H1 (cell line): ENCODE measurements at regions not wholly inside any gene's neighbourhood (a gene's known extent, or its start where the extent isn't known, plus 50 kb on each side); places are given as distances from the start of the nearest gene placed in this dataset.
A peak's percentile ranks its signal among the peaks of the same experiment; 100 is the strongest.

Experiments
- CTCF ChIA-PET: fragments of 300-600 bp; sonication (Branson Sonifier 250); formaldehyde crosslinking; loops from one replicate; lab custom pipeline; 2021; ENCODE audit not compliant: partially characterized antibody; lab: Charles Lee
- POLR2A ChIA-PET: fragments of 300-600 bp; sonication (Branson Sonifier 250); formaldehyde crosslinking; loops from one replicate; lab custom pipeline; 2021; ENCODE audit warnings: inconsistent platforms; ENCODE audit not compliant: partially characterized antibody; lab: Charles Lee
- DNase-seq, 2 experiments: peaks; one replicate each; pipeline versions ENCODE4 v3.0.0 to v3.0.0-alpha.2; 2010 to 2022; ENCODE audit warnings: low spot score in 2 of 2, low read depth in 1 of 2, mixed read lengths in 1 of 2
- FAIRE-seq: peaks from 2 replicates; lab custom pipeline; 2011; peaks lifted over from hg19 to GRCh38; lab: Jason Lieb, UNC
- H2AFZ ChIP-seq: 2 replicates; pipeline ENCODE4 v1.8.1; 2012; ENCODE audit warnings: low read length, inconsistent platforms
- H2AK5ac ChIP-seq: 2 replicates; pipeline ENCODE4 v1.6.1; 2013; ENCODE audit warnings: low read depth, low read length
- H2BK120ac ChIP-seq: replicated peaks from 2 replicates; pipeline ENCODE3; 2013; ENCODE audit warnings: low read depth, low read length, inconsistent platforms
- H2BK12ac ChIP-seq: 2 replicates; pipeline ENCODE4 v1.6.1; 2013; ENCODE audit warnings: low read depth, low read length
- H2BK15ac ChIP-seq: 2 replicates; pipeline ENCODE4 v1.6.1; 2013; ENCODE audit warnings: low read length
- H2BK20ac ChIP-seq: 2 replicates; pipeline ENCODE4 v1.6.1; 2013; ENCODE audit warnings: low read length
- H2BK5ac ChIP-seq: 2 replicates; pipeline ENCODE4 v1.6.1; 2013; ENCODE audit warnings: low read depth, low read length
- H3K14ac ChIP-seq: 2 replicates; pipeline ENCODE4 v1.6.1; 2013; ENCODE audit warnings: inconsistent platforms; ENCODE audit not compliant: insufficient read length
- H3K18ac ChIP-seq: 2 replicates; pipeline ENCODE4 v1.6.1; 2013; ENCODE audit warnings: low read length; ENCODE audit errors: extremely low read depth
- H3K23ac ChIP-seq: 2 replicates; pipeline ENCODE4 v1.6.1; 2013; ENCODE audit warnings: inconsistent platforms; ENCODE audit not compliant: insufficient read length
- H3K23me2 ChIP-seq: 2 replicates; pipeline ENCODE4 v1.6.1; 2013; ENCODE audit warnings: low read depth, low read length
- H3K27ac ChIP-seq: 2 replicates; pipeline ENCODE4 v1.6.1; 2011; ENCODE audit warnings: low read depth, low read length, inconsistent platforms
- H3K27me3 ChIP-seq, 4 experiments: replicated peaks in 1 of 4; 1 replicate in 1 of 4; 2 replicates in 3 of 4; pipeline versions ENCODE4 v1.6.1 to v1.8.1; 2011 to 2013; ENCODE audit warnings: low read length in 3 of 4, mild to moderate bottlenecking in 3 of 4, inconsistent platforms in 2 of 4, mixed read lengths in 2 of 4, moderate library complexity in 1 of 4; ENCODE audit not compliant: control insufficient read depth in 3 of 4, insufficient read depth in 3 of 4; ENCODE audit errors: extremely low read depth in 1 of 4
- H3K36me3 ChIP-seq, 4 experiments: 2 replicates each; pipeline versions ENCODE4 v1.6.1 to v1.8.1; 2011 to 2013; ENCODE audit warnings: mild to moderate bottlenecking in 4 of 4, low read length in 3 of 4, moderate library complexity in 2 of 4, control low read depth in 1 of 4, inconsistent platforms in 1 of 4; ENCODE audit not compliant: insufficient read depth in 4 of 4, control insufficient read depth in 2 of 4
- H3K4ac ChIP-seq: replicated peaks from 2 replicates; pipeline ENCODE3; 2013; ENCODE audit warnings: low read length, low read depth, mixed read lengths, inconsistent platforms; ENCODE audit not compliant: insufficient read length
- H3K4me1 ChIP-seq, 4 experiments: replicated peaks in 1 of 4; 1 replicate in 1 of 4; 2 replicates in 3 of 4; pipeline versions ENCODE4 v1.6.1 to v1.8.1; 2011 to 2013; ENCODE audit warnings: low read length in 3 of 4, inconsistent platforms in 2 of 4, mixed read lengths in 1 of 4; ENCODE audit not compliant: insufficient read depth in 4 of 4, control insufficient read depth in 3 of 4
- H3K4me2 ChIP-seq, 2 experiments: 2 replicates each; pipeline versions ENCODE4 v1.6.1 to v1.8.1; 2011 to 2013; ENCODE audit warnings: low read depth in 2 of 2, low read length in 2 of 2, control low read depth in 1 of 2, inconsistent platforms in 1 of 2, mild to moderate bottlenecking in 1 of 2; ENCODE audit not compliant: insufficient read depth in 1 of 2
- H3K4me3 ChIP-seq, 4 experiments: fragments of 200-600, 300-600 bp in 1 of 4; sonication (generic), shearing (Covaris generic), sonication (Bioruptor Twin) in 1 of 4; 2 replicates each; pipeline versions ENCODE4 v1.5.1 to v1.8.1; 2011 to 2016; ENCODE audit warnings: low read length in 4 of 4, low read depth in 3 of 4, control low read depth in 2 of 4, inconsistent platforms in 2 of 4, mild to moderate bottlenecking in 2 of 4, mixed read lengths in 1 of 4, moderate library complexity in 1 of 4; ENCODE audit not compliant: insufficient read depth in 2 of 4; ENCODE audit errors: extremely low read depth in 1 of 4
- H3K56ac ChIP-seq: replicated peaks from 2 replicates; pipeline ENCODE3; 2013; ENCODE audit warnings: low read depth, mild to moderate bottlenecking, mixed read lengths, low read length, inconsistent platforms; ENCODE audit not compliant: insufficient read length
- H3K79me1 ChIP-seq: 2 replicates; pipeline ENCODE4 v1.6.1; 2013; ENCODE audit warnings: low read depth, low read length, control low read depth
- H3K79me2 ChIP-seq, 2 experiments: 2 replicates each; pipeline versions ENCODE4 v1.6.1 to v1.8.1; 2012 to 2013; ENCODE audit warnings: low read length in 2 of 2, mild to moderate bottlenecking in 2 of 2, inconsistent platforms in 1 of 2; ENCODE audit not compliant: insufficient read depth in 2 of 2, control insufficient read depth in 1 of 2
- H3K9ac ChIP-seq, 4 experiments: replicated peaks in 1 of 4; 1 replicate in 1 of 4; 2 replicates in 3 of 4; pipeline versions ENCODE4 v1.6.1 to v1.8.1; 2011 to 2013; ENCODE audit warnings: low read depth in 3 of 4, low read length in 3 of 4, control low read depth in 2 of 4, mild to moderate bottlenecking in 2 of 4, moderate library complexity in 2 of 4, inconsistent platforms in 1 of 4; ENCODE audit errors: extremely low read depth in 1 of 4
- H3K9me3 ChIP-seq, 2 experiments: 2 replicates each; pipeline versions ENCODE4 v1.6.1 to v1.8.1; 2012 to 2013; ENCODE audit warnings: mild to moderate bottlenecking in 2 of 2, moderate library complexity in 2 of 2, control low read depth in 1 of 2, inconsistent platforms in 1 of 2, low read depth in 1 of 2, low read length in 1 of 2, mixed read lengths in 1 of 2; ENCODE audit not compliant: insufficient read depth in 2 of 2
- H4K20me1 ChIP-seq, 2 experiments: replicated peaks in 1 of 2; 2 replicates each; pipeline versions ENCODE3 to v1.8.1; 2011 to 2013; ENCODE audit warnings: inconsistent platforms in 2 of 2, low read length in 2 of 2, mild to moderate bottlenecking in 1 of 2; ENCODE audit not compliant: insufficient read depth in 2 of 2, control insufficient read depth in 1 of 2
- H4K5ac ChIP-seq: 2 replicates; pipeline ENCODE4 v1.6.1; 2013; ENCODE audit warnings: low read length, low read depth, mixed read lengths, inconsistent platforms; ENCODE audit not compliant: insufficient read length
- H4K8ac ChIP-seq: 2 replicates; pipeline ENCODE4 v1.8.0; 2013; ENCODE audit warnings: mild to moderate bottlenecking, moderate library complexity, low read length, inconsistent platforms; ENCODE audit not compliant: insufficient read depth; ENCODE audit errors: extremely low read depth
- H4K91ac ChIP-seq: replicated peaks from 2 replicates; pipeline ENCODE3; 2013; ENCODE audit warnings: low read length, mixed read lengths, inconsistent platforms; ENCODE audit not compliant: insufficient read length
- NRF1 ChIP-seq: IDR thresholded peaks from 2 replicates; pipeline ENCODE4 v1.6.1; 2011; ENCODE audit warnings: mild to moderate bottlenecking, low read depth, low read length, improper control_type of control experiment
- WGBS, 2 experiments: shearing (Covaris generic) in 1 of 2; methylation state at CpG; one replicate each; pipeline versions ENCODE4 v1.1.6 to v1.1.7; 2013 to 2015; ENCODE audit warnings: low lambda C conversion rate in 2 of 2, mixed read lengths in 2 of 2, inconsistent platforms in 1 of 2, low coverage in 1 of 2, missing lambda C conversion rate in 1 of 2; ENCODE audit not compliant: insufficient replicate concordance in 2 of 2, insufficient coverage in 1 of 2, insufficient read length in 1 of 2; ENCODE audit errors: extremely low coverage in 1 of 2, missing lambda C conversion rate in 1 of 2; 5-methylcytosine and 5-hydroxymethylcytosine counted together

DNA sequence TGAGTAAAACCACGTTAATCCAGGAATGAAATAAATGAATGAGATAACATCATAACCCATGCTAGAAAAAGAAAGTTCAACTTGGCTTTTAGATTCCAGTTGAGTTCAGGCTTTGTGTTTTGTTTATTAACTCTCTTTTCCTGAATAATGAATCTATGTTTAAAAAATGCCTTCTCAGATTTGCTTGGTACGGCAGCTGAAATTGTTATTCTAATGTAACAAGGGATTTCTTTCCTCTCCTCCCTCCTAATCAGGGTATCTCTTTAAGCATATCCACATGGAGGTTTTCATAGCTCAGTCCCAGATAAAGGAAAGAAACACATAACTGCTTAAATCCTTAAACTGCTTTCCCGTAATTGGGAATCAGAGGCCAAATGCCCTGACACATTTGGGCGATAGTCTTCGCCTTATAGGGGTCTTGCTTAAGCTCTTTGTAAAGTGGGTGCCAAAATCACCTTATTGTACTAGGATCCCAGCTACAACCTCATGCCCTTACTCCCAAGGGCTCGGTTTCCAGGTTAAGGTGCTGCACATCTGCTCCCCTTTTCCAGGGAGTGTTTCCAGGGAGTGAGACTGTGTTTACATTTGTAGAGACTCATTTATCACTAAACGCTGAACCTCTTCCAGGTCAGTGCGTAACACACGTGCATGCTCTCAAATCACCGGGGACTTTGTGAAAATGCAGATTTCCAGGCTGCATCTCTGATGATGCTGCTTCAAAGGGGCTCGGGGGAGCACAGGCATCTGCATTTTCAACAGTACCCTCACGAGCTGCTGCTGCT is 142.8 kb upstream of the FOXF1 start:
- H3K4me1 ChIP-seq = peaks cover 4 to 21% (median 5%) of the 10 kb centered on the region in 4 experiments
- ChIA-PET POLR2A (no interaction called here), CTCF (interaction anchor here (1.3 to 2.0 kb wide), 2 partner anchors 12 to 26 kb away, joined by 3 to 8 read pairs; no protein-coding TSS in a partner anchor)
- H4K91ac ChIP-seq = no peak overlapping the region
- H3K79me1 ChIP-seq = no peaks in the 10 kb centered on the region
- FAIRE-seq (no peak), DNase-seq (no peak)
- H2BK20ac ChIP-seq = no peak overlapping the region
- no peak overlapping the region for H3K4me3 ChIP-seq
- H2BK12ac ChIP-seq = no peak overlapping the region
- no peak overlapping the region for H3K9ac ChIP-seq
- no peaks in the 10 kb centered on the region for H3K36me3 ChIP-seq
- no peaks in the 10 kb centered on the region for H3K27me3 ChIP-seq
- H3K27ac ChIP-seq = no peak overlapping the region
- H3K4ac ChIP-seq = no peak overlapping the region
- no peak overlapping the region for H3K14ac ChIP-seq
- H2BK5ac ChIP-seq = no peak overlapping the region
- H2BK120ac ChIP-seq = no peak overlapping the region
- no peak overlapping the region for H3K56ac ChIP-seq
- H4K5ac ChIP-seq = no peak overlapping the region
- H3K23ac ChIP-seq = no peak overlapping the region
- no peak overlapping the region for H4K8ac ChIP-seq
- no peak overlapping the region for H3K4me2 ChIP-seq
- 0 out of 2 replicates have a peak overlapping the region, but pooled peaks have one; percentile 42 for H2AFZ ChIP-seq
- H3K9me3 ChIP-seq = no peaks in the 10 kb centered on the region
- no peaks in the 10 kb centered on the region for H3K79me2 ChIP-seq
- no peaks in the 10 kb centered on the region for H4K20me1 ChIP-seq
- no peaks in the 10 kb centered on the region for H3K23me2 ChIP-seq
- no peak overlapping the region for H2BK15ac ChIP-seq
- TF ChIP-seq NRF1 = no peak
- H2AK5ac ChIP-seq = no peak overlapping the region
- no peak overlapping the region for H3K18ac ChIP-seq
- 84% methylated on average over 12 of the region's 12 CpGs; no CpG with 5 or more reads in 1 of the 2 experiments for WGBS, 2 experiments
